HUES6 (cell line): ENCODE measurements at regions not wholly inside any gene's neighbourhood (a gene's known extent, or its start where the extent isn't known, plus 50 kb on each side); places are given as distances from the start of the nearest gene placed in this dataset.

Source experiments
- H3K27ac ChIP-seq: 2 replicates; pipeline ENCODE4 v1.7.0; 2013; ENCODE audit warnings: low read depth, mild to moderate bottlenecking, low read length, inconsistent platforms
- H3K27me3 ChIP-seq: 2 replicates; pipeline ENCODE4 v1.6.1; 2013; ENCODE audit warnings: low read length; ENCODE audit not compliant: control insufficient read depth, insufficient read depth
- H3K36me3 ChIP-seq: 2 replicates; pipeline ENCODE4 v1.6.1; 2013; ENCODE audit warnings: low read length; ENCODE audit not compliant: control insufficient read depth, insufficient read depth
- H3K4me1 ChIP-seq: 2 replicates; pipeline ENCODE4 v1.6.1; 2013; ENCODE audit warnings: low read length; ENCODE audit not compliant: control insufficient read depth, insufficient read depth
- H3K4me3 ChIP-seq: 2 replicates; pipeline ENCODE4 v1.5.1; 2013; ENCODE audit warnings: low read depth, low read length
- H3K9ac ChIP-seq: one replicate; pipeline ENCODE4 v1.6.1; 2013; ENCODE audit warnings: mild to moderate bottlenecking, low read length
- H3K9me3 ChIP-seq: 2 replicates; pipeline ENCODE4 v1.6.1; 2013; ENCODE audit warnings: low read depth, low read length; ENCODE audit not compliant: control insufficient read depth, insufficient read depth

DNA sequence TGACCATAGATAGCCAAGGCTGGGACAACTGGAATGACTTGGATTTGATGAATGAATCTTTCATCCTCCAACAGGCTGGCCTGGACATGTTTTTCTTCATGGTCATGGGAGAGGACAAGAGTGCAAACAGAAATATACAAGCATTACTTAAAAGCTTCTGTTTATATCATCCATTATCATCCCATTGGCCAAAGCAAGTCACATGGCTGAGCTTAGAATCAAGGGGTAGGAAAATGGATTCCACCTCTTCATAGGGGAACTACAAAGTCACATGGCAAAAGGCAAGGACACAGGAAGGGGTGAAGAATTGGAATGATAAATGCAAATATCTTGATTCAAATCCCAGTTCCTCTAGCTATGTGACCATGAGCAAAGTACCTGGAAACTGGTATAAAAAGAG, 90.2 kb upstream of the BARHL2 start:
- Histone ChIP-seq H3K27me3 (peaks cover 9% of the 10 kb centered on the region; the same call in 1 of the 2 replicates), H3K4me3 (no peak overlapping the region), H3K27ac (no peak overlapping the region), H3K9ac (no peak overlapping the region), H3K36me3 (no peaks in the 10 kb centered on the region), H3K4me1 (peaks cover 24% of the 10 kb centered on the region), H3K9me3 (no peaks in the 10 kb centered on the region)

DNA sequence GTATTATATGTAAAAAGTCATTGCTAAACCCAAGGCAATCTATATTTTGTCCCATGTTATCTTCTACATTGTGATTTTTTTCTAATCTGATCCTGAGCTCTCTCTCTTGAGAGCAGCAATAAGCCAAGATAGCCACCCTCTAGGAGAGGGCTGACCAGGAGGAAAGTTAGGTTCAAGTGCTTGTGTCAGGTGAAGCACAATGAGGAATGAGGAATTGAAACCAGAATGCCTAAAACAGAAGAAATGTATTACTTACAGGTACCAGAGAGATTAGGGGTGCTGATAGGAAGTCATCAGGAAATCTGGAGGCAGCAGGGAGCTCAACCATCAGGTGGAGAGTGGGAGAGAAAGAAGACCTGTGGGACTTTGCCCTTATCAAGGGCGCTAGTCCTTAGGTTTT, 85.5 kb upstream of the BARHL2 start:
- Histone ChIP-seq H3K27ac (no peak overlapping the region), H3K4me3 (no peak overlapping the region), H3K27me3 (peaks cover under 1% of the 10 kb centered on the region; the same call in 1 of the 2 replicates), H3K9me3 (no peaks in the 10 kb centered on the region), H3K9ac (no peak overlapping the region), H3K36me3 (no peaks in the 10 kb centered on the region), H3K4me1 (peaks cover 16% of the 10 kb centered on the region)

DNA sequence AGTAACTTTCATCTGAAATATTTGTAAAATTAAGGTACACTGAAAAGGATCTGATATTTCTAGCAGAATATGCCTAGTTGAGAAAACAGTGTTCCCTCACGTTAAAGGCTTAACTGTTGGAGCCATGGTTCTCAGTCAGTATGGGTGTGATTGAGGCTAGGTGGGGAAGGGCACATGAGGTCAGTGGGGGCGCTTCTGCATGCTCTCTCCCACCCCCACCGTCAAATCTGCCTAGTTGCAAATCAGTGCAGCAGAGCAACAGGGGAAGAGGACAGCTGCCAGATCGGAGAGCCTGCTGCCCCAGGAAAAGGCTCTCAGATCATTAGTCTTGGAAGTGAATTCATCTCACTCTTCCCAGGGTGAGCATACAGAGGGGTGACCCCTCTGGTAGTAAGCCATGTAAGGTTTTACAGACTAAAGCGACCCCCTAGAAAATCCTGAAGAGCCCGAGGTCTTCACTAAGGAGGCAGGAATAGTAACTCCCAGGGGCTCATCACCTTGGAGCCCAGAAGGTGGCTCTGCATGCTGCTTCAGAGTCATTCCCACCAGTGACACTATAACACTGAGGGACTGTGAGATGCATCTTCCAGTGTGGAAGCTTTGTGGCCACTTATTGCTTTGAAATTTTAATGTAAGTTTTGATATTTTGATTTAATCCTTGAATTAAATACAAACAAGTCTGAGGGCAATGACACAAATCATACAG, 83.1 kb upstream of the BARHL2 start:
- Histone ChIP-seq H3K9ac (no peak overlapping the region), H3K27me3 (no peaks in the 10 kb centered on the region), H3K4me1 (peaks cover 14% of the 10 kb centered on the region), H3K4me3 (no peak overlapping the region), H3K27ac (no peak overlapping the region), H3K9me3 (no peaks in the 10 kb centered on the region), H3K36me3 (no peaks in the 10 kb centered on the region)

DNA sequence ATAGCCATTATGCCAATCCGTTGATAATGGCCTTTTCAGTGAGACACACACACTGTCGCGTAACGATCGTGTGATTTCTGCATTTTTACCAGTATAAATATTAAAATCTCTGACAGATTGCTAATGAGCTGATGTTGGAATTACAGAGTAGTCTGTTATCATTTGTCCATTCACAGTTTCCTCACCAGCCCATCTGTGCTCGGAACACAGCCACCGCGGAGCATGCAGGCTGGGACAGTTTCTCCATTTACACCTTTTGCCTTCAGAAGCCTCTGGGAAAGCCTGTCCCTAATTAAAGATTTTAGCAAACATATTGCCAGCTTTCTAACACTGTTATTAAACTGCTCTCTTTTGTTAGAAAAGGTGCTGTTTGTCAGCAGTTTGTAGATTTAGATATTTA, 82.2 kb upstream of the BARHL2 start:
- Histone ChIP-seq H3K27me3 (no peaks in the 10 kb centered on the region), H3K27ac (no peak overlapping the region), H3K9me3 (no peaks in the 10 kb centered on the region), H3K9ac (no peak overlapping the region), H3K4me3 (no peak overlapping the region), H3K4me1 (peaks cover 14% of the 10 kb centered on the region), H3K36me3 (no peaks in the 10 kb centered on the region)

DNA sequence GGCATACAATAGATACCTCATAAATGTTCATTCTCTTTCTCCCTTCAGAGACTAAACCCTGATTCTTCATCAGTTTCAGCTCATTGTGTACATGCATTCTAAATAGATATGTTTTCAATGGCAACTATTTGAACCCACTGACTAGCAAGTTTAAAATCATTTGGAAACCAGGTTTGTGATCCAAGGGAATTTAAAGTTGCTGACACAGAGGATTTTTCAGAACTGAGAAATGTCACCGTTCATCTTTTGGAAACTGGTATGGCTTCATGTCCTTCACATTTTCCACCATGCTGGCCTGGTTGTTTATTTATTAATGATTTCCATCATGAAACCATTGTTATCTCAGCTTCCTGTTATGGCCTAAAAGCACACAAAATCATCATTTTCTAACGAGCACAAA, 81.8 kb upstream of the BARHL2 start:
- no peaks in the 10 kb centered on the region for H3K9me3 ChIP-seq
- H3K4me1 ChIP-seq: peaks cover 14% of the 10 kb centered on the region
- no peak overlapping the region for H3K27ac ChIP-seq
- H3K9ac ChIP-seq: no peak overlapping the region
- no peaks in the 10 kb centered on the region for H3K36me3 ChIP-seq
- H3K4me3 ChIP-seq: no peak overlapping the region
- no peaks in the 10 kb centered on the region for H3K27me3 ChIP-seq

DNA sequence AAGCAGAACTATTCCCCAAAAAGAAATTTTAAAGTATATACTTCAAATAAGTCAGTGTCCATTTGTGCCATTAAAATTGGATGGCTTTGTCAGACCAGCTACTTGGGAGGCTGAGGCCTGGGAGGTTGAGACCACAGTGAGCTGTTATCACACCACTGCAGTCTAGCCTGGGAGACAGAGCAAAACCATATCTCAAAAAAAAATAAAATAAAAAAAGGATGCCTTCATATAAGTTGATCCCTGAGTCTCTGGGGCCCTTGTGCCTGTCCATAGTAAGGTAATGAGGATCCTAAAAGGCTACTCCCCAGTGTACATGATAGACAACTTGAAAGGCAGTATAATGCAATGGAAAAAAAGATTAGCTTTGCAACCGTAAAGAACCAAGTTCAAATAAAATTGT, 81.2 kb upstream of the BARHL2 start:
- Histone ChIP-seq H3K27me3 (no peaks in the 10 kb centered on the region), H3K27ac (no peak overlapping the region), H3K4me3 (no peak overlapping the region), H3K36me3 (no peaks in the 10 kb centered on the region), H3K9ac (no peak overlapping the region), H3K9me3 (no peaks in the 10 kb centered on the region), H3K4me1 (peaks cover 14% of the 10 kb centered on the region)

DNA sequence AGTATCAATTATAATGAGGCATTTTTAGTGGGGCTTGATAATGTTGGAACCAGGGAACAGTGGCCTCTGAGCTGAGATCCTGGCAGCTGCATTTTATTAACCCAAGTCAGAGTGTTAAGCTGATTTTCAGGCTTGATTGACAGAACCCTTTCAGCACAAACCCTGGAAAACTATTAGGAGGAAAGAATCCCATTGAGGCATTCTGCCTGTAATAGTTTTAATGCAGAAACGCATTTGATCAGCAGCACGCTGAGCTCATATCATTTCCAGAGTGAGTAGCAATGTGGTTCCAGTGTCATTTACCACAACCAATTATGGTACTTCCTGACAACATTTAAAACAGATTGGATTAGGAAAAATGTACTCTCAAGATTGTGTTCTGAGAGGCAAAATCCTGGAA, 78.3 kb upstream of the BARHL2 start:
- Histone ChIP-seq H3K36me3 (no peaks in the 10 kb centered on the region), H3K4me3 (no peak overlapping the region), H3K4me1 (peaks cover 10% of the 10 kb centered on the region), H3K9ac (no peak overlapping the region), H3K9me3 (peaks cover 6% of the 10 kb centered on the region; the same call in 1 of the 2 replicates), H3K27me3 (no peaks in the 10 kb centered on the region), H3K27ac (no peak overlapping the region)

DNA sequence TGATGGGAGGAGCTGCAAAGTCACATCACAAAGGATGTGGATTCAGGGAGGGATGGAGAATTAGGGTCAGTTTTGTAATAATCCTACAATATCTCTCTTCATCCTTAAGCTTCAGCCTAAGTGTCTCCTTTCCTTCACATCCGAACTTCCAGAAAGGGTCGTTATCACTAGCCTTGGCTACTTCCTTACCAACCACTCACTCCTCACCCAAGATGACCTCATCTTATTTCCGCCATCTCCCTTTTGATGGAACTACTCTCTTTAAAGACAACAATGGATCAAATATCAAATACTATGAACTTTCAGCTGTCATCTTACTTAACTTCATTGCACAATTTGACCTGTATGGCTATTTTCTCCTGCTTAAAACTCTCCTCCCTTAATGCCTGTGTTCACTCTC, 69.6 kb upstream of the BARHL2 start:
- H3K4me3 ChIP-seq: no peak overlapping the region
- H3K27me3 ChIP-seq: no peaks in the 10 kb centered on the region
- H3K9me3 ChIP-seq: peaks cover 14% of the 10 kb centered on the region
- H3K4me1 ChIP-seq: peaks cover 8% of the 10 kb centered on the region
- no peak overlapping the region for H3K27ac ChIP-seq
- no peaks in the 10 kb centered on the region for H3K36me3 ChIP-seq
- no peak overlapping the region for H3K9ac ChIP-seq

DNA sequence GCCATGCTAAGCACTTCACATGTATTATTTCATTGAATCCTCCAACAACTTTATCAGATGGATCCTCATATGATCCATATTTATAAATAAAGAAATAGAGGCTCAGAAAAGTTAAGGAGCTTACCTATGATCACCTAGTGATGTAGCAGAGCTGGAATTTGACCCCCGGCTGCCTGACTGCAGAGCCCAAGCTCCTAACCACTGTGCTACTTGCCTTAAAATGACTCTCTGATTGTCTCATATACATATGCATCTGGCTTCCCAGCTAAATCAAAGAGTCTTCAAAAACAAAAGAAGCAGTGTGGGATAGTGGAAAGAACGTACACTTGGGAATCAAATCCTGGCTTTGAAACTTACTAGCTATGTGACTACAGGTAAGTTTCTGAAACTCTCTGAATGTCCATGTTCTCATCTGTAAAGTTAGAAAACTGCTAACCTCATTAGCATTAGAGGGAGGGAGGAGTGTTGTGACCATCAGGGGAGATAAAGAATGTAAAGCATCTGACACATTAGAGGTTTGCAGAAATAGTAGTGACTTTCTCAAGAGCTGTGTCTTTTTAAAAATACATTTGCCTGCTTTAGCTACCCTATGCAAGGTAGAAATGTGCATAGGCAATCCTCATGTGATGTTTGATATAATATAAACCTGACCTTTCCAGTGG, 67.2 kb upstream of the BARHL2 start:
- Histone ChIP-seq H3K9me3 (no peaks in the 10 kb centered on the region), H3K9ac (no peak overlapping the region), H3K27ac (no peak overlapping the region), H3K4me3 (no peak overlapping the region; the same call in 1 of the 2 replicates), H3K27me3 (no peaks in the 10 kb centered on the region), H3K4me1 (peaks cover 8% of the 10 kb centered on the region), H3K36me3 (no peaks in the 10 kb centered on the region)

DNA sequence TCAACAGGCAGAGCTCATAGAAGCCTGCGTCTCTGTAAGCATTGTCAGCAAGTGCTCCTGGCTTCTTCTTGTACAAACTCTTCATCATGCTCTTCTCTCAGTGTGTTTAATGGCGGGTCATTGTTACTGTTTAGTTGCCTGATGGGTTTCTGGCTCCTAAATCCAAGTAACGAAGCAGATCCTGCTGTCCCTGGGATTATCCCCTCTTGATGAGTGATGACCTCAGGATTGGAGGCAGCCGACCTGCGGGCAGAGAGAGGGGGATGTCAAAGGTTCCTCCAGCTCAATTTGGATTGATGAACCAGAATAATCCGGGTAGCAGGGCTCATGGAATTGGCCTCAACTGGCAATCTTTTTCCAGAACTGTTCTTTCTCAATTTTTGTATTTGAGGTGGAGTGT, 66.1 kb upstream of the BARHL2 start:
- Histone ChIP-seq H3K36me3 (no peaks in the 10 kb centered on the region), H3K4me3 (no peak overlapping the region), H3K27me3 (no peaks in the 10 kb centered on the region), H3K9me3 (no peaks in the 10 kb centered on the region), H3K4me1 (peaks cover 15% of the 10 kb centered on the region), H3K27ac (no peak overlapping the region), H3K9ac (no peak overlapping the region)

DNA sequence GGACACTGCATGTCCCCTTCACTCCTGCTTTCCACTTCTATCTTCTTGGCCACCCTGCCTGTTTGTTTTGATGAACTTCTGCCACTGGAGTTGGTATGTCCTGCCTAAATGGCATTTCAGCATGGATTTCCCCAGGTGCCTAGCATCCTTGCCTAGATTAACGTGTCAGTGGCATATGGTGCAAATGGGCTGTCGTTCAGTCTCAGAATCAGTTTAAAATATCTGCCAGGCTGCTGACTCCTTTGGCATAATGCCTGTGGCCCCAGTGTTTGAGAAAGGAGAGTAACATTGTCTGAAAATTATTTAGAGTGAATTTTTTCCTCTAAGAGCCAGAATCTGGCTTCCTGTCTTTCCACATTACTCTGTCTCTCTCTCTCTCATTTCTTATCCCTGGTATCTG, 64.9 kb upstream of the BARHL2 start:
- no peak overlapping the region for H3K9ac ChIP-seq
- no peak overlapping the region for H3K4me3 ChIP-seq
- no peaks in the 10 kb centered on the region for H3K9me3 ChIP-seq
- H3K27ac ChIP-seq: no peak overlapping the region
- no peaks in the 10 kb centered on the region for H3K36me3 ChIP-seq
- peaks cover 15% of the 10 kb centered on the region for H3K4me1 ChIP-seq
- H3K27me3 ChIP-seq: no peaks in the 10 kb centered on the region
